ENCODE measurements at regions not wholly inside any gene's neighbourhood (a gene's known extent, or its start where the extent isn't known, plus 50 kb on each side); places are given as distances from the start of the nearest gene placed in this dataset.
A peak's percentile ranks its signal among the peaks of the same experiment; 100 is the strongest.

DNA sequence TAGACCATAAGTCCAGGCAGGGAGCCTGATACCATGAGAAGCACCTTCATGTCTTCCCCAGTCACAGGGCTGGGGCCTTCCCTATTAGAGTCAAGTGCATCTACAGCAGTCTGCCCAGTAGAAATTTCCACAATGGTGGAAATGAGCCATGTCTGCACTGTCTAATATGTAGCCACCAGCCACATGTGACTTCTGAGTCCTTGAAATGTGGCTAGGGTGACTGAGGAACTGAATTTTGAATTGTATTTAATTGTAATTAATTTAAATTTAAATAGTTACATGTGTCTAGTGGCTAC, 300.2 kb downstream of the CLIC5 start:
- intact Hi-C loops (cut with DNase I; ENCODE audit: low total_unique reads) = no loop called here
- Histone ChIP-seq H3K9me3 (no peaks in the 10 kb centered on the region), H3K27me3 (no peaks in the 10 kb centered on the region), H3K4me3 (no peak overlapping the region), H3K36me3 (no peaks in the 10 kb centered on the region), H3K27ac (no peak overlapping the region), H3K4me1 (no peaks in the 10 kb centered on the region)
- DNase-seq (ENCODE audit: low spot score in 2 of 2) = no peak
- TF ChIP-seq, protein P1, sequence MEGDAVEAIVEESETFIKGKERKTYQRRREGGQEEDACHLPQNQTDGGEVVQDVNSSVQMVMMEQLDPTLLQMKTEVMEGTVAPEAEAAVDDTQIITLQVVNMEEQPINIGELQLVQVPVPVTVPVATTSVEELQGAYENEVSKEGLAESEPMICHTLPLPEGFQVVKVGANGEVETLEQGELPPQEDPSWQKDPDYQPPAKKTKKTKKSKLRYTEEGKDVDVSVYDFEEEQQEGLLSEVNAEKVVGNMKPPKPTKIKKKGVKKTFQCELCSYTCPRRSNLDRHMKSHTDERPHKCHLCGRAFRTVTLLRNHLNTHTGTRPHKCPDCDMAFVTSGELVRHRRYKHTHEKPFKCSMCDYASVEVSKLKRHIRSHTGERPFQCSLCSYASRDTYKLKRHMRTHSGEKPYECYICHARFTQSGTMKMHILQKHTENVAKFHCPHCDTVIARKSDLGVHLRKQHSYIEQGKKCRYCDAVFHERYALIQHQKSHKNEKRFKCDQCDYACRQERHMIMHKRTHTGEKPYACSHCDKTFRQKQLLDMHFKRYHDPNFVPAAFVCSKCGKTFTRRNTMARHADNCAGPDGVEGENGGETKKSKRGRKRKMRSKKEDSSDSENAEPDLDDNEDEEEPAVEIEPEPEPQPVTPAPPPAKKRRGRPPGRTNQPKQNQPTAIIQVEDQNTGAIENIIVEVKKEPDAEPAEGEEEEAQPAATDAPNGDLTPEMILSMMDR (IDR thresholded peaks at IDR 0.05) = no peak
- TF ChIP-seq POLR2AphosphoS5 (IDR thresholded peaks at IDR 0.05) (no peak), POLR2A (IDR thresholded peaks at IDR 0.05) (no peak)

DNA sequence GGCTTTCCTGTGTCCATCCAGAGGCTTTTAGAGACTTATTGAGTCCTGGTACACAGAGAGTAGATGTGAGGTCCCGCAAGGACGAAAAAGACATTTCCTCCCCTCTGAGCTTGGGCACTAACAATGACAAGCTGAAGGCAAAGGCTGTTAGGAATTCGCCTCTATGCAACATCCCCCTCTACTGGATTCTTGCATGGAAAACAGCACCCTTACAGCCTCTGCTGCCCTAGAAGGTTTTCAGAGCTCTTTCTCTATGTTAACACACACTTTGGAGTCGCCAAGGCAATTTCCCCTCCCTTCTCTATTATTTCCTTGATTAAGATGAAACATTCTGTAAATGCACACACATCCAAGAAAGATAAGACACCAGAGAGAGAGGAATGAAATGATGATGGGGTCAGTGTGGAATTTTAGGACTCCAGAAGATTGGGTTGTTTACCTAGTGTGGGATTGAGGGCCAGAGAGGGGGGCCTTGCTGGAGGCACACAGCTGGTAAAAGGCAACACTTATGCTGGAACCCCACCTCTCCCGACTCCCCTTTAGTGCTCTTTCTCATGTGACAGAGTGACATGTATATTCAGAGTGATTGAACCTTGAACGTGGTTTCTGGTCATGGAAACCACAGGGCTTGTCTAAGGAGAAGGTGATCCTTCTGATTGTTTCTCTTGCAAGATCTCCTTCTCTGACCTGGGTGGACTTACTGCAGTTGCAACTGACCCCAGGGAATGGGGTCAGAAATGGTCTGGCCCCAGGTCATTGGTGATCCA, 300.7 kb downstream of the CLIC5 start:
- Histone ChIP-seq H3K4me1 (no peaks in the 10 kb centered on the region), H3K4me3 (no peak overlapping the region), H3K27me3 (no peaks in the 10 kb centered on the region), H3K9me3 (no peaks in the 10 kb centered on the region), H3K36me3 (no peaks in the 10 kb centered on the region), H3K27ac (no peak overlapping the region)
- DNase-seq (ENCODE audit: low spot score in 2 of 2) = peak in 1 of 2 donors; percentile 47
- intact Hi-C loops (cut with DNase I; ENCODE audit: low total_unique reads) = no loop called here
- TF ChIP-seq, protein P1 (IDR thresholded peaks at IDR 0.05) = peak; percentile 36 to 70 (median 65)
- no peak for TF ChIP-seq POLR2A (IDR thresholded peaks at IDR 0.05)
- peak in 1 of 3 donors; percentile 49 for TF ChIP-seq POLR2AphosphoS5 (IDR thresholded peaks at IDR 0.05)

DNA sequence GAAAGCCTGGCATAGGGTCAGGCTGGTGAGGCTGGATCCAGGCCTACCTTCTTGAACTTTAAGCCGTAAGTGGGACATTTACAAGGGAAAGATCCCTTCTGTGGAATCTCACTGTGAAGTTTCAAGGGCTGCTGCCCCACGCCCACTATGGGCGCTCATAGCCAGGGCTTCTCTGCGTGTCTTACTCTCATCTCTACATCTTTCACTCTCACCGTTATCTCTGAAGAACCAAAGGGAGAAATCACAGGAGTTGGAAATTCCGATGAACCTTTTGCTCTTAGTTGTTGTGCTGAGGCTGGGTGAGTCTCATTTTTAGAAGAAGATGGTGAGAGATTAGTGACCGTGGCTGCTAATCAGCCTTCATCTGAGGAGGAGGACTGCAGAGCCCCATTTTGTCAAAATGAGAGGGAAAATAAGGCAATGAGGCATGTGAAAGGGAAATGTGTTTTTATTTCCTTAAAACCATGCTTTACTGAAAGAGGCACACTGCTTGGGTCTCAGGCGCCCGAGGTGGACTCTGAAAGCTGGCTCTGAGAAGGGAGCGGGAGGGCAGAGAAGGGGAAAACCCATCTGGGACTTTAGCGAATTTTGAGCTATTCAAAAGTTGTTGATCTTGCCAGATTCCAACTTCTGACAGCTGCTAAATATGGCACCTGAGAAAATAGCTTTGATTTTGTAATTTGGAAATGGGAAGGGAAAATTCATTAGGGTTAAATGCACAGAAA, 301.5 kb downstream of the CLIC5 start:
- H3K27ac ChIP-seq = no peak overlapping the region
- H3K9me3 ChIP-seq = no peaks in the 10 kb centered on the region
- intact Hi-C loops (cut with DNase I; ENCODE audit: low total_unique reads) = no loop called here

More for the DNA sequence above, 301.5 kb downstream of the CLIC5 start:
- no peaks in the 10 kb centered on the region for H3K36me3 ChIP-seq
- no peak overlapping the region for H3K4me3 ChIP-seq
- TF ChIP-seq POLR2A (IDR thresholded peaks at IDR 0.05) (no peak), POLR2AphosphoS5 (IDR thresholded peaks at IDR 0.05) (no peak)
- TF ChIP-seq, protein P1 (IDR thresholded peaks at IDR 0.05) = no peak
- DNase-seq (ENCODE audit: low spot score in 2 of 2) = no peak
- H3K4me1 ChIP-seq = no peaks in the 10 kb centered on the region
- H3K27me3 ChIP-seq = no peaks in the 10 kb centered on the region
